IgD-negative memory B cell (primary cell): ENCODE measurements at regions not wholly inside any gene's neighbourhood (a gene's known extent, or its start where the extent isn't known, plus 50 kb on each side); places are given as distances from the start of the nearest gene placed in this dataset.
A peak's percentile ranks its signal among the peaks of the same experiment; 100 is the strongest.

Source experiments
- H3K27ac Mint-ChIP-seq, 3 donors: one replicate each; pipeline ENCODE4 v1.8.0; 2020 to 2022; ENCODE audit warnings: mild to moderate bottlenecking in 3 of 3, mixed read lengths in 3 of 3, moderate library complexity in 1 of 3
- H3K27me3 Mint-ChIP-seq: one replicate; pipeline ENCODE4 v1.8.0; 2021; ENCODE audit warnings: mixed read lengths
- H3K36me3 Mint-ChIP-seq: one replicate; pipeline ENCODE4 v1.8.0; 2020; ENCODE audit warnings: mild to moderate bottlenecking, mixed read lengths
- H3K4me1 Mint-ChIP-seq, 3 donors: one replicate each; pipeline ENCODE4 v1.8.0; 2020 to 2022; ENCODE audit warnings: mixed read lengths in 3 of 3, mild to moderate bottlenecking in 1 of 3
- H3K4me3 Mint-ChIP-seq, 4 donors: one replicate each; pipeline ENCODE4 v1.8.0; 2020 to 2022; ENCODE audit warnings: mild to moderate bottlenecking in 4 of 4, mixed read lengths in 4 of 4, moderate library complexity in 3 of 4
- H3K9me3 Mint-ChIP-seq, 3 donors: one replicate each; pipeline ENCODE4 v1.8.0; 2020 to 2021; ENCODE audit warnings: mixed read lengths in 3 of 3, mild to moderate bottlenecking in 1 of 3

DNA sequence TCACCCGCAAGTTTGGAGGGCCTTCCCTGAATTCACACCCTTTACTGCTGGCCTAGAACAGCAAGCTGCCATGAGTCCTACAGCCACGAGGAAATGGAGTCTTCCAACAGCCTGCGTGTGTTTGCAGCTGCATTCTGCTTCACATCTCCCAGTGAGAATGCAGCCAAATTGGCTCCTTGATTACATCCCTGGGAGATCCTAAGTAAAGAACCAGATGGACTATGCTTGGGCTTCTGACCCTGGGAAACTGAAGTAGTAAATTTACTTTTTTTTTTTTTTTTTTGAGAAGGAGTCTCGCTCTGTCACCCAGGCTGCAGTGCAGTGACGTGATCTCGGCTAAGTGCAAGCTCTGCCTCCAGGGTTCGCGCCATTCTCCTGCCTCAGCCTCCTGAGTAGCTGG, 617.0 kb upstream of the CDH18 start:
- peaks cover 0 to 6% (median 2%) of the 10 kb centered on the region in 3 donors for H3K9me3 Mint-ChIP-seq
- no peak overlapping the region for H3K4me3 Mint-ChIP-seq
- H3K4me1 Mint-ChIP-seq: peaks cover 0 to 1% (median 0%) of the 10 kb centered on the region in 3 donors
- no peak overlapping the region for H3K27ac Mint-ChIP-seq
- H3K36me3 Mint-ChIP-seq: no peaks in the 10 kb centered on the region
- H3K27me3 Mint-ChIP-seq: no peaks in the 10 kb centered on the region

DNA sequence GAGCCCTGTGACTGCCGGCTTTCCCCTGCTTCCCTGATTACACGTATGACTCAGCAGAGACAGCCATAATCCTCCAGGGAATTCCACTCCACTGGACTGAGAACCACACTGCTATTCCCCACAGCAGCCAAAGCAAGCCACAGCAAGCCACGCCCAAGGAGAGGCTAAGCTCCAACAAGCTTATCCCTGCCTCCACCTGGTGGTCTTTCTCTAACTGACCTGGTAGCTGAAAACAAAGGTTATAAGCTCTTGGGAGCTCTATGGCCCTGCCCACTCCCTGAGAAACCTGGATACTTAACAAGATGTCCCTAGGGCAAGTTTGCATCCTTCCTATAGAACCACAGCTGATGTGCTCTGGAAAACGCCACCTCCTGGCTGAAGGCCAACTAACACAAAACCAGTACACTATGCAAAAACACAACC, 613.7 kb upstream of the CDH18 start:
- Mint-ChIP-seq H3K9me3 (peaks cover 0 to 6% (median 2%) of the 10 kb centered on the region in 3 donors), H3K36me3 (no peaks in the 10 kb centered on the region), H3K27me3 (no peaks in the 10 kb centered on the region), H3K27ac (no peak overlapping the region), H3K4me3 (no peak overlapping the region), H3K4me1 (peaks cover 0 to 1% (median 0%) of the 10 kb centered on the region in 3 donors)

DNA sequence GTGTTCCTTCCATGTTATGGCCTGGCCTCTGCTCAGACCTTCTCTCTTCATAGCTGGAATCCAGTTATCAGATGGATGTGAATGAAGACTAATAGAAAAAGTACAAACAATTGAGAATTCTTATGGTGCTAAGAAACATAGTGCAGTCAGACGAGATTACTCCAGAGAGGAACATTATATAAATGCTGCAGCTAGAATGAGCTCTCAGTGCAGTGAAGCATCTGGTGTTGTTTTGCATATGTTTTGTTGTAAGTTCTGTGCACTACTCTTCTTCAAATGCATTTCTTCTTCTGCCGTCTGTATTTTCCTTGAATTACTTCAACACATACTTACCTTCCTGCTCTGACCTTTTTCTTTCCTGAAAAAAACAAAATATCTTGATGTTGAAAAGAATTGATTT, 602.4 kb upstream of the CDH18 start:
- Mint-ChIP-seq H3K27me3 (no peaks in the 10 kb centered on the region), H3K36me3 (peaks cover 1% of the 10 kb centered on the region), H3K27ac (no peak overlapping the region), H3K9me3 (peaks cover 0 to 5% (median 3%) of the 10 kb centered on the region in 3 donors), H3K4me1 (no peaks in the 10 kb centered on the region), H3K4me3 (no peak overlapping the region)

DNA sequence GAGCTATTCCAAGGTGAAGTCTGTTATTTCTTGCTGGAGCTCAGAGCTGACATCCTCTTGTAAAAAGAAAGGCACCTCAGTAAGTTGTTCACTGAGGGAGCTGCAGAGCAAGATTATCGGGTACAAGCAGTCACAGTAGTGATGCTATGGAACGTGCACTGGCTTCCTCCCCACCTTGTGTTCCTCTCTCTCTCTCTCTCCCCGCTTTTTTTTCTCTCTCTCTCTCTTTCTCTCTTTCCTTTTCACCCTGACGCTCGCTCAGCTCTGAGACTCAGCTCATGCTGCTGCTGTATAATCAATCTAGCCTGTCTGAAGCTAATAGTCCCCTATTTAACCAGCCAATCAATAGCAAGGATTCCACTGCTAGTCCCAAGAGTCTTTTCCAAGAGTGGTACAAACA, 587.6 kb upstream of the CDH18 start:
- Mint-ChIP-seq H3K27ac (no peak overlapping the region), H3K9me3 (peaks cover 2 to 7% (median 2%) of the 10 kb centered on the region in 3 donors), H3K4me1 (peaks cover 0 to 2% (median 0%) of the 10 kb centered on the region in 3 donors), H3K36me3 (no peaks in the 10 kb centered on the region), H3K27me3 (no peaks in the 10 kb centered on the region), H3K4me3 (no peak overlapping the region)

DNA sequence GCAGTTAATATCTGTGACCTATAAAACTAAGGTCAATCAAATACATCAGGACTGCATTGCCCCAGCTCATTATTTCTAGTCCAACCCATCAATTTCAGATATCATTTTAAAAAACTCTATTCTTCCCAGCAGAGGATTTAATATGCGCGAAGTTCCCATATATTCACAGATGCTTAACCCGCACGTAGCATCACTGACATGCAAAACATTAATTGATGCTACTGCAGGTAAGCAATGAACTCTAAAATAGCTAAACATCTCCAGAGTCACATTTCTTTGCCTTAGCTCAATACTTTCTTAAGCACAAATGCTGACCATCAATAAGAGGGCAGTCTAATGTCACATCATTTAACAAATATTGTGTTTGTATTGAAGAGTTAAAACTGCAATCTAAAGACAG, 586.6 kb upstream of the CDH18 start:
- no peak overlapping the region for H3K4me3 Mint-ChIP-seq
- no peaks in the 10 kb centered on the region for H3K36me3 Mint-ChIP-seq
- H3K4me1 Mint-ChIP-seq: peaks cover 0 to 2% (median 0%) of the 10 kb centered on the region in 3 donors
- no peak overlapping the region for H3K27ac Mint-ChIP-seq
- peaks cover 0 to 2% (median 2%) of the 10 kb centered on the region in 3 donors for H3K9me3 Mint-ChIP-seq
- H3K27me3 Mint-ChIP-seq: no peaks in the 10 kb centered on the region

DNA sequence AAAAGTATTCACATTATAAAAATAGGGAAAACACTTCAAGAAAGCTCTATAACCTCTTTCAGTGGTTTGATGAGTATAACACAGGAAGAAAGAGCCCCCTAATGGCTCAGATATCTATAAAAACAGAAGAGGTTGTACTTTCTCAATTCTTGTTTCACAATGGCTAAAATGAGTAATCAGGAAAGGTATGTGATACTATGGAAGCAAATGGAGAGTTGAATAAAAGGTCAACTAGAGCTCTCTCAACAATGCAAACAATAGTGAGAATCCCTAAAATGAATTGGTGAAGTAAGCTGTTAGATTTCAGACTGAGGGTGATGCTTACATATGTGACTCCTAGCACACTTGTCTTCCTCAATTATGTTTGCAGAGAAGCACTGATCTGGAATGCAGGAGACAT, 584.6 kb upstream of the CDH18 start:
- Mint-ChIP-seq H3K27me3 (no peaks in the 10 kb centered on the region), H3K27ac (no peak overlapping the region), H3K9me3 (no peaks in the 10 kb centered on the region), H3K4me3 (no peak overlapping the region), H3K4me1 (peaks cover 0 to 2% (median 0%) of the 10 kb centered on the region in 3 donors), H3K36me3 (no peaks in the 10 kb centered on the region)

DNA sequence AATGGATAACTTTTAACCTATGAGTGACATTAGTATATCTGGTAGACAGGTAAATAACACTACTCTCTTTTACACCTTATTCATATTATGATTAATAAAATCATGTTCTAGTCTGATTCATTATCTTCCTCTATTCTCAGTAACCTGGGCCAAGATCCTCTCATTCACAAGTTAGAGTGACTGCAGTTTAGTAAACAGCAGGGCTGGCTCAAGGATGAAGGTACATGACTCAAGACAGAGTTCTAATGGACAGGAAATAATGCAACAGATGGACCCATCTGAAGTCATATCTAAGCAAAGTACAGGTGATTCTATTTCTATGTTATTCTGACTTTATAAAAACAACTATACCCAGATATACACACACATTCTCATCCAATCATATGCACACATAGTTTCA, 582.5 kb upstream of the CDH18 start:
- no peaks in the 10 kb centered on the region for H3K27me3 Mint-ChIP-seq
- no peaks in the 10 kb centered on the region for H3K36me3 Mint-ChIP-seq
- H3K4me3 Mint-ChIP-seq: no peak overlapping the region
- peaks cover 0 to 2% (median 0%) of the 10 kb centered on the region in 3 donors for H3K4me1 Mint-ChIP-seq
- H3K27ac Mint-ChIP-seq: no peak overlapping the region
- peaks cover 0 to 3% (median 2%) of the 10 kb centered on the region in 3 donors for H3K9me3 Mint-ChIP-seq

DNA sequence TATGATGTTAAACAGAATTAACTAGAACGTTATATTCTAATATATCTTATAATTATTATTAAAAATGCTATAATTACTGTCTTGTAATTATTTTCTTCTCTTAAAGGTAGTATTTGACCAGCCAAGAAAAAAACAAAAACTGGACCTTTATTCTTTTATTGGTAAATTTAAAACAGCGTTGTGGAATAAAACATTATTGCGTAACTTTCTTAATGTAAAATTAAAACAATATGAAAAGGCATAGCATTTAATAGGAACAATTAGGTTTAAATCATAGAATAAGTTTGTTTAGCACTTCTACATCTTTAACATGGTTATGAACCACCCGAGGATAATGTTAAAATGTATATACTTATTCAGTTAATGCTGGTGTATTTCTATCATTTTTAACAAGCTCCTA, 574.5 kb upstream of the CDH18 start:
- Mint-ChIP-seq H3K27me3 (no peaks in the 10 kb centered on the region), H3K4me3 (no peak overlapping the region), H3K36me3 (no peaks in the 10 kb centered on the region), H3K9me3 (peaks cover 0 to 7% (median 4%) of the 10 kb centered on the region in 3 donors), H3K27ac (no peak overlapping the region), H3K4me1 (no peaks in the 10 kb centered on the region)

DNA sequence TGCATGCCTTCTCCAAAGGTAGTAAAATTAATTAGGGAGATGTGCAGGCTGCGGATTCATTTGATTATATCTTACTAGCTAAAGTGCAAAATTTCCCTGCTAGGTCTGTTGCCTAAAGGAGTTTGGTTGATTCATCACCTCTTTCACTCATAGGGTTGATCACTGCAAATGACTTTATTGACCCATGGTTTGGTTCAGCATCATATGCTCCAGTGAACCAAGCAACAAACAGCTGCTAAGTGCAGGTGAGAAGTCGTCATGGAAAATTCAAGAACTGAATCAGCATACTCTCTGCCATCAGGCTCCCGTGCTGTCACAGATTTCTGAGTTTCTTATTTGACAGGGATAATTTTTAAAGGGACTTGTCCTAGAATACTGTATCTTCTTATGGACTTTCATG, 571.8 kb upstream of the CDH18 start:
- Mint-ChIP-seq H3K36me3 (no peaks in the 10 kb centered on the region), H3K27me3 (no peaks in the 10 kb centered on the region), H3K4me1 (no peaks in the 10 kb centered on the region), H3K9me3 (peaks cover 0 to 4% (median 0%) of the 10 kb centered on the region in 3 donors), H3K27ac (no peak overlapping the region), H3K4me3 (no peak overlapping the region)

DNA sequence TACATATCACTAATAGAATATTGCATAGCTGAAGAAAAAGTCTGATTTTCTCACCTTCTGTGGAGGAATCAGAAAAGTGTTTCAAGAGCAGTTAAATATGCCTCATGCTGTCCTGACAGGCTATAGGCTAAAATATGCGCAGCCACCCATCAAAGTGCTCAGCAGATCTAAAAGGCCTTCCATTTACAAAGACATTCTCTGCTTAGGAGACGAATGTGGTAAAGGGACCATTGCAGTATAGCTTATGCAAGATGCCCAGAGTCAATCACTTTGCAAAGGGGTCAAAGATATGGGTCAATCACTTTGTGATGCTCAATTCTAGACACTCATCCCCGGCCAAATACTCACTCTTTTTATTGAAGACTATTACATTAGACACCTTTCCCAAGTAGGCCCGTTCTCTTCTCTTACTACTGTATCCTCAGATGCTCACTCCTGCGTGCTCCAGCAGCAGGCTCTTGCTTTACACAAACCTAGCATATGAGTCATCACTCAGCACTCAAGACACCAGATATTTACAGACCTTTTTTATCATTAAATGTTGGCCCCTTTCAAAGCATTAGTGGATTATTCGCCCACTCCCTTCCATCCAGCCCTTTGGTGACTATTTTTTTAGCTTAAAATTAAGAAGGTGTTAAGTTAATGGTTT, 568.2 kb upstream of the CDH18 start:
- Mint-ChIP-seq H3K9me3 (no peaks in the 10 kb centered on the region), H3K27ac (no peak overlapping the region), H3K36me3 (no peaks in the 10 kb centered on the region)

DNA sequence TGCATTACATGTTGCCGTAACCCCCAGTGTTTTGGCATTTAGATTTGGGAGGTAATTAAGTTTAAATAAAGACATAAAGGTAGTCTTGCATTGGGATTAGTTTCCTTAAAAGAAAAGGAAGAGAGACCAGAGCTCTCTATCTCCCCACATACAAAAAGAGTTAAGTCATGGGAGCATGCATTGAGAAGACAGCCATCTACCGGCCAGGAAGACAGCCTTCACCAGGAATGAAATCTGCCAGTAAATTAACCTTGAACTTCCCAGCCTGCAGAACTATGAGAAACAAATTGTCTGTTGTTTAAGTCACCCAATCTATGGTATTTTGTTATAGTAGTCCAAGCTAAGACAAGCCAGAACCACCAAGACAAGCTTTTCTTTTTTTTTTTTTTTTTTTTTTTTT, 567.0 kb upstream of the CDH18 start:
- Mint-ChIP-seq H3K36me3 (no peaks in the 10 kb centered on the region), H3K4me1 (no peaks in the 10 kb centered on the region), H3K4me3 (no peak overlapping the region), H3K27ac (no peak overlapping the region), H3K9me3 (no peaks in the 10 kb centered on the region), H3K27me3 (no peaks in the 10 kb centered on the region)

More for the DNA sequence above, 568.2 kb upstream of the CDH18 start:
- Mint-ChIP-seq H3K27me3 (no peaks in the 10 kb centered on the region), H3K4me1 (no peaks in the 10 kb centered on the region), H3K4me3 (no peak overlapping the region)

DNA sequence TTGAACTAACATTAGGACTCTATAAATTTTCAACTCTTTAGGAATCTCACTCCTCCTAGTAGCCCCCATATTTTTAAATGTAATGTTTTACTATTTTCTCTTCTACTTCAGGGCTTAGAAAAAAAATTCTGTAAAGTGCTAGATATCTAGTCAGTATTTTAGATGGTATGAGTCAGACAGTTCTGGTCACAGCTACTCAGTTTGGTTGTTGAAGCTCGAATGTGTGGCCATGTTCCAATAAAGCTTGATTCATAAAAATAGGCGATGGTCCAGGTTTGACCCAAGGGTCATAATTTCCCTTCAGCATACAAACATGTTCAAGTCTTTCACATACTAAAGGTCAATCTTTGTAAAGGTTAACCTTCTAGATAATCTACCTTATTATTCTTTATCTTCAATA, 566.0 kb upstream of the CDH18 start:
- H3K27me3 Mint-ChIP-seq: no peaks in the 10 kb centered on the region
- H3K4me1 Mint-ChIP-seq: no peaks in the 10 kb centered on the region
- no peak overlapping the region for H3K27ac Mint-ChIP-seq
- no peaks in the 10 kb centered on the region for H3K9me3 Mint-ChIP-seq
- H3K36me3 Mint-ChIP-seq: no peaks in the 10 kb centered on the region
- no peak overlapping the region for H3K4me3 Mint-ChIP-seq

DNA sequence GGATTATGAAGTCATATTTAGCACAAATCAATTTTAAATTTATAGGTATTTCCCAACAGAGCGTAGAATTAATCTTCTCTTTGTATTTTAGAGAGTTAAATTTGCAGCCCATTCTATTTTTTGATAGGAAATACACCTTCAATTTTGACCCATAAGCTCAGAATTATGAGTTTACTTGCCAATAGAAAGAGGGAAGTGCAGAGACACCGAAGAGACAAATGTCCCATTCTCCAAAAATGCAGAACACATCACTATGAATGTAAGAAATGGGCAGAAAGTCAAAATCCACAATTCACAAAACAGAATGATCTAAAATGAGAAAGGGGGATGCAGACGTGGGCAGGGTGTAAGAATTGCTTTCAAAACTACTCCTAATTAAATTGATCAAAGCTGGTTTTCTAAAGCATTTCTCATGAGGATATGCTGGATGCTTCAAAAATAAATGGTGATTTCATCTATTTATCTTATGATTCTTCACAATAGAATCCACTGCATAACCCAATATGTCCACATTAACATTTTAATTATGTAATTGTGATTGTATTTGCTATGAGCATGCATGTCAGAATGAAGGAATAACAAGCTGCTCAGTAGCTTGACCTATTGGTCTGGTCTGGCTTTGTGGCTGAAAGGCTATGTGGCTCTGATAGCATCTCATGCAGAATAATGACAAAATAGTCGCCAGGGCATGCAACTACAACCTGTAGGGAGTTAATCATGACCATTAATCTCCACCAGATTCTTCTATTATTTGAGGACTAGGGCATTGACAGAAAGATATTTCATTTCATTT, 550.1 kb upstream of the CDH18 start:
- Mint-ChIP-seq H3K4me1 (no peaks in the 10 kb centered on the region), H3K27ac (no peak overlapping the region), H3K9me3 (peaks cover 0 to 6% (median 0%) of the 10 kb centered on the region in 3 donors), H3K4me3 (no peak overlapping the region), H3K36me3 (no peaks in the 10 kb centered on the region), H3K27me3 (no peaks in the 10 kb centered on the region)

DNA sequence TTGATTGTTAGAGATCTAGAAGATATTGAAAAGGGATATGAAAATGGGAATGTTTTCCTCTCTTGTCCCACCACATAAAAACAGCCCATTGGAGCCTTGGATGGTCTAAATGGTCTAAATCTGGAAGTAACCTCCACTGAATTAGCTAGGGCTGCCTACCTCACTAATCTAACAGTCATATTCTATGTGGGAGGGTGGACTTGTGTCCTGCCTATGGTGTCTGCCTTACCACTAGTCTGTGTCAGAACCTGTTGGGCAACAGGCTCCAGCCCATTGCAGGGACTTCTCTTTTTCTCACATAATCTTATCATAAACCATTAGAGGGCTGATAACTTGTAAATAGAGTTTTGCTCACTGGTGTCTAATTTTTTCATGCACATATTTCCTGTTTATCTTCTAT, 548.8 kb upstream of the CDH18 start:
- peaks cover 0 to 6% (median 3%) of the 10 kb centered on the region in 3 donors for H3K9me3 Mint-ChIP-seq
- H3K27ac Mint-ChIP-seq: no peak overlapping the region
- no peaks in the 10 kb centered on the region for H3K4me1 Mint-ChIP-seq
- no peak overlapping the region for H3K4me3 Mint-ChIP-seq
- no peaks in the 10 kb centered on the region for H3K27me3 Mint-ChIP-seq
- no peaks in the 10 kb centered on the region for H3K36me3 Mint-ChIP-seq

DNA sequence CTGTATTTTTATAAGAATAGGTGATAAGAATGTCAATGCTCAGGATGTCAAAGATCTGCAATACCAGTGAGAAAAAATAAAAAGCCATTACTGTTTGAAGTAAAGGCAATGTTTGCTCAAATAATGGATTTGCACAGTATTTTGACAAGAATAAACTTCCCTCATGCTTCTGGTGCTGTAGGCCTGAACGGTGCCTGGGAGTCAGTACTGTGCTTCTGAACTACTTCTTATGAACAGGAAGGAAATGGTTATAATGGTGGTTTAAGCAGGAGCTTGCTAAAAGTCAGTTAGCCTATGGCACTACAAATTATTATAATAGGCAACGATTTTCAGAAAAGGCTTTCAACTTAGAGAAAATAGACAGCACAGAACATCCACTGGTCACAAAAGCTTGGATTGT, 548.3 kb upstream of the CDH18 start:
- peaks cover 0 to 6% (median 5%) of the 10 kb centered on the region in 3 donors for H3K9me3 Mint-ChIP-seq
- H3K4me3 Mint-ChIP-seq: no peak overlapping the region
- H3K4me1 Mint-ChIP-seq: no peaks in the 10 kb centered on the region
- H3K27ac Mint-ChIP-seq: no peak overlapping the region
- H3K27me3 Mint-ChIP-seq: no peaks in the 10 kb centered on the region
- H3K36me3 Mint-ChIP-seq: no peaks in the 10 kb centered on the region

DNA sequence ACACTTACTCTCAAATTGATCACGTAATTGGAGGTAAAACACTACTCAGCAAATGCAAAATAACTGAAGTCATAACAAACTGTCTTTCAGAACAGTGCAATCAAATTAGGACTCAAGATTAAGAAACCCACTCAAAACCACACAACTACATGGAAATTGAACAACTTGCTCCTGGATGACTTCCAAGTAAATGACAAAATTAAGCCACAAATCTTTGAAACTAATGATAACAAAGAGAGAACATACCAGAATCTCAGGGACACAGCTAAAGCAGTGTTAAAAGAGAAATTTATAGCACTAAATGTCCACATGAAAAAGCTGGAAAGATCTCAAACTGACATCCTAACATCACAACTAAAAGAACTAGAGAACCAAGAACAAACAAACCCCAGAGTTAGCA, 540.5 kb upstream of the CDH18 start:
- H3K27ac Mint-ChIP-seq: no peak overlapping the region
- H3K27me3 Mint-ChIP-seq: no peaks in the 10 kb centered on the region
- H3K36me3 Mint-ChIP-seq: no peaks in the 10 kb centered on the region
- H3K4me3 Mint-ChIP-seq: peak overlapping the region in 1 of 4 donors; percentile 51
- H3K4me1 Mint-ChIP-seq: no peaks in the 10 kb centered on the region
- H3K9me3 Mint-ChIP-seq: peaks cover 0 to 14% (median 0%) of the 10 kb centered on the region in 3 donors
